Muscle of back (tissue), 3 donors: ENCODE measurements at regions not wholly inside any gene's neighbourhood (a gene's known extent, or its start where the extent isn't known, plus 50 kb on each side); places are given as distances from the start of the nearest gene placed in this dataset.

ENCODE experiments used
- DNase-seq, 3 donors: peaks; one replicate each; pipeline versions ENCODE4 v3.0.0 to v3.0.0-alpha.2; 2013

GRCh38 chr2:129061069-129061768 is 742.6 kb upstream of the HS6ST1 start:
- peak; percentile 18 to 54 (median 31) for DNase-seq

- no peak for DNase-seq
Observed at GRCh38 chr2:129061769-129062121, 743.1 kb upstream of the HS6ST1 start.

DNA sequence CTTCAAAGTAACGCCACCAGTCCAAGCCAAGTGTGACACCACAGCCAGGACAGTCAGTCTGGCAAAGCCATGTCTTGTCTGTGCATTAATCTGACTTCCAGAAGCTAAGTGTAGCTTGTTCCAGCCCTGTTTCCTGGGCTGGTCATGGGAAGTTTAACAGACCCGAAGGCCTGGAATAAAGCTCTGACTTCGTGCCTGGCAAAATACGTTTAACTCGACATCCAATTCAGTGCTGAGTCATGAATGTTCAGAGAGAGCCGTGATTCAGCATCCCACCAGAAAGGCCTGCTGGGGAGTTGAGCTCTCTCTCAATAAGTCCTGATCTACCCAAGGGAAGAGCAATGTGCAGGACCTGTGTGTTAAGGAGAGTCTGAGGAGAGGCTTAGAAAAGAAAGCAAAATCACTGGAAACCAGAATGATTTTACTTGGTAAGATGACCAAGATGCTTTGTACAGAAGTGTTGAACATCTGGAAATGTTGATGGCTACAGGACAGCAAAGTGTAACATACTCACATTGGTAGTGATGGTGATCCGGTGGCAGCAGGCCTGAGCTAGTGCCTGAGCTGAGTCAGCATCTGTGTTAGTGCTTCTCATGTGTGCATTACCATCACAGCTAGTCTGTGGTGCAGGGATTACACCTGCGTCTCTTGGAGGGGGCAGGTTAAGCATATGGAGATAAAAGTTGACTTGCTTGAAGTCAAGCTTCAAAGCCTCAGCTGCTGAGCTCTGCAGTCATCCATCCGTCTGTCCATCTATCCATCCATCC is 743.7 kb upstream of the HS6ST1 start:
- DNase-seq, result peak in 2 of 3 donors; percentile 26 to 50

DNA sequence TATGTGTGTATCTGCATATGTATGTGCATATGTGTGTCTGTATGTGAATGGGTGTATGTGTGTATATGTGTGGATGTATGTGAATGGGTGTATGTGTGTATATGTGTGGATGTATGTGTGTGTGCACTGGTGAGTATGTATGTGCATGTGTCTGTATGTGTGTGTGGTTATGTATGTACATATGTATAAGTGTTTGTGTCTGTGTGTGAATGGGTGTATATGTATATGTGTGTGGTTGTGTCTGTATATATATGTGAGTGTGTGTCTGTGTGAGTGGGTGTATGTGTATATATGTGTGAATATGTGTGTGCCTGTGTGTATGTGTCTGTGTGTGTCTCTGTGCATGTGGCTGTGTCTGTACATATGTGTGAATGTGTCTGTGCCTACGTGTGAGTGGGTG is 748.4 kb upstream of the HS6ST1 start:
- DNase-seq, result no peak

GRCh38 chr2:129067953-129068352 is 749.3 kb upstream of the HS6ST1 start:
- no peak for DNase-seq

DNA sequence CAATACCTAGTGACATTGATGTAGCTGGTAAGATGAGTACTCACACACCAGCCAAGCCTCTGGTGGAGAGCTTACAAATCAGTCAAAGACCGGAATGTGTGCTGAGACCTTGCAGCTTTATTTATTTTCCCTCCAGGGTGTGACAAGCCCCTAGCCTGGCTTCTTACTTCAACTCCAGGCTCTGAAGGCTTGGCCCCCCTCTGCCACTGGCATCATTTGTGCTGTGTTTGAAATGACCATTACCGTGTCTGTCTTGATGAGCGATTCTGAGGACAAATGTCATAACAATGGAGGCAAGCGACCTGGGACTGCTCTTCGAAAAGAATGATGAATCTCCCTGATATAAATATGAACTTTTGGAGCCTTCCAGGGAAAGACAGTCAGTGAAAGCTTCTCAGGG is 749.9 kb upstream of the HS6ST1 start:
- no peak for DNase-seq

GRCh38 chr2:129069875-129070594 is 751.4 kb upstream of the HS6ST1 start:
- DNase-seq, result no peak

- no peak for DNase-seq
Observed at GRCh38 chr2:129070663-129071062, 752.0 kb upstream of the HS6ST1 start.

DNA sequence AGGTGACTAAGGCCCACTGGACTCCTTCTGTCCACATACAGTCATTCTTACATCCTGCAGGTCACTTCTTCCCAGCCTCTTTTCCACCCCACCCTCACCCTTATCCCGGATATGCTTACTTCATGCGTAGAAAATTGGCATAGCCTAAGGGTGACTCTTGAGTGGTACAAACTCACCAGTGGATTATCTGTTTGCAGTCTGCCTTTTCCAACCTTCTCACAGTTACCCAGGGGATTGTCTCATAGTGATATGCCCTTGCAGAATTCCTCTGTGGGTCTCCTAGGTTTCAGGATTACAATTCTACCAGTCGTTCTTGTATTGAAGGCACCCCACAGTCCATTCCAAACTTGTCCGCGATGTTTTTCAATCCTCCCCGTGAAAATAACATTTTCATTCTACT is 752.9 kb upstream of the HS6ST1 start:
- DNase-seq, result no peak

DNA sequence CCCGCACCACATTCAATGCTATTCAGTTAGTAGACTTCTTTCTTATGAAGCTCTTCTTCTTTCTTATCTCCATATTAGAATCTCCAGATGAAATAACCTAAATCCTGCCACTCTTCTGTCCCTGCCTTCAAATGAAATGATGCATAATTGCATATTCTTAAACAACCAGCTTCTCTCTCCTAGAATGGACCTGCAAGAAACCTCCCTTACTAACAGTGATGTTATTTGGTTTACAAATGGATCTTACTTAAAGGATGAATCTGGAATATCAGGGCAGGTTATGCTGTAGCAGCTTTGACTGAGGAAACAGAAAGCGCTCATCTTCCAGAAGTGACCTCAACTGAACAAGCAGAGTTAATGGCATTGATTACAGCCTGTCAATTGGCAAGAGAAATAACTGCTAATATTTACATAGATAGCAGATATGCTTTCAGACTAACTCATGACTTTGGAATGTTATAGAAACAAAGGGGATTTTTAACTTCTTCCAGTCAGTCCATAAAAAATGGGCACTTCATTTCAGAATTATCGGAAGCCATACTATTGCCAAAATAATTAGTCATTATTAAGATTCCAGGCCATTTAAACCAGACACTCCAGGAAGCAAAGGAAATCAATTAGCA is 755.7 kb upstream of the HS6ST1 start:
- DNase-seq, result no peak

DNA sequence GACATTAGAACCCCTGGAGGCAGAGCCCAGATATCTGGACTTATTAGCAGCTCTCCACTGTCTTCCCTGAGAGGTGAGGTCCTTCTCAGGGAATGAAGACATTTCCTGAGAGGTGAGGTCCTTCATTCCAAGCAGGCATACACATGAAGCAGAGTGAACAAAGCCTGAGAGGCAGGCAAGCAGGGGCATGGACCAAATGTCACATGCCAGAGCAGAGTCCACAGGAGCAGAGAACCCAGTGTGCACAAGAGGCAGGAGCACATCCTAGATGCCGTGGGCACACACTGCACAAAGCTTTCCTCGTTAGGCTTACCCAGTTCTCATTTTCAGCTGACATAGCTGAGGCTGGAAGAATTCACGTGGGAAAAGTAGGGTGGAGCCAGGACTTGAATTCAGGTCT is 759.9 kb upstream of the HS6ST1 start:
- DNase-seq, result no peak

DNA sequence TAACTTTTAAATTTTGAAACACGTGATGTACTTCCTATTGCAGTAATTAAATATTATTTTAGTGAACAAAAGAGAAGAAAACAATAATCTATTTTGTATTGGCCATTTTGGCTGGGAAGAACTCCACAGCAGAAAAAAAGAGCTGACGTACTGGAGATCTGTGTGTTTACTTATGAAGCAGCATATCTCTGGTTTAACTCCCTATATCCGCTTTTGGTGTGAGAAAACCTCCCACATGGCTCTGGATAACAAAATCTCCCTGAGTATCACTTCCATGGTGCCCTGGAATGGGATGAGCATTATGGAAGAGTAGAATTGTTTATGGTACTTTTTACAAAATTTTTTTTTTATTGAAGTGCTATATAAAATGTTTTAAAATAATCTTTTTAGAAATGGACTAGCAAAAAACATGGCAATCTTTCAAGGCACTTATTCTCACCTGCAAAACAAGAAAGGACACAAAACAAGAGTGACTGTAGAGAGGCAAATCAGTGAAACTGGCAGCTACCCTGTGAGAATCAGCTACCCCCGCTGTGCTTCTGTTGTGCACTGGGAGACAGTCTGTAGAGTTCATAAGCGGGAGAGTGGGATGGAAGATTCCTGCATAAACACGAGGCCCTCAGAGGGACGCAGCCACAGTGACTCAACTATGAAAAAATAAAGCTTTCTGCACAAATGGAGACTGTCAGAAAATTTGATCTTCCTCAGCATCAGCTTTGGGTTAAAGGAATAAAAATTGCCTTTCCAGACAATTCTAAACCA is 762.2 kb upstream of the HS6ST1 start:
- no peak for DNase-seq

DNA sequence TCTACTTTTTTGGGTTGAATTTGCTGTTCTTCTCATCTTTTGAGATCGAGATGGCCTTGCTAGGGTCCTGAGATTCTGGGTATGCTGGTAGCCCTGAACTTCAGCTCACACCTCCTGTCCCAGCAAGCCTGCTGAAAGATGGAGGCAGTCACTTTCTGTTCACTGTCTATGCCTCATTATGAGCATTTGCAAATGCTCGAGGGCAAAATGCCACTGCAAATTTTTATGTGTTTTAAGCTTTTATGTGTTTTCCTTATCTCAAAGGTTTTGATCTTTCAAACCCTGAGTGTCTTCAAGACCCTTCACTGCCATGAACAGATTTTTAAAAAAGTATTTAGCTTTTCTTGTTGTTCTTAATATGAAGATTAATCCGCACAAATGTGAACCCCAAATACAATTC is 766.7 kb upstream of the HS6ST1 start:
- DNase-seq, result no peak

DNA sequence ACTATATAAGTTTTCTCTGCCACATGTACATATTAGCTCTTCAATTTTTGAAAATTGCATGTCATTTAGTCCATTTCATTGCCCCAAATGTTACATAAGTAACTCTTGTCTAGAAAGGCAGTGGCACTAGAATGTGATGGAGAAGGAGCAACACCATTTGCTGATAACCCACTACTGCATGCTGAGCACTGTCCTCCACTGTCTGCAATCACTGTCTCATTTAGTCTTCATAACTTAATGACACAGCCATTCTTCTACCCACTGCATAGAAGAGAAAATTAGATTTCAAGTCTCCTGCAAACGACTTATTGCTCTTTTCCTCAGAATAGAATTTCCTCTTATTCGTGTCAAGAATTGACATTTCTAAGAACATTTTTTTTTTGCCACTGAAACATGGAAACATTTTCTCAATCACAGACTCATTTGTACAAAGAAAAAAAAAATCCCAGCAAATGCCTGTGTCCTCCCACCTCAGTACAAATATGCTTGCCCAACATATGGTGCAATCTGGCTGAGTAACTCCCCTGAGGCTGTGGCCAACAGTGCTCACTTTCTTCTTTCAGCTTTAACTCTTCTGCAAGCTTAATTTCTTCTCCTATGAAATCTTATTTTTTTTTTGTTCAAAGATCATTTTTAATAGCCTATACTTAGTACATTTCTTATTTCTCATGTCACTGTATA is 768.6 kb upstream of the HS6ST1 start:
- DNase-seq, result no peak

- DNase-seq, result no peak
Observed at GRCh38 chr2:129091620-129092019, 773.0 kb upstream of the HS6ST1 start.

DNA sequence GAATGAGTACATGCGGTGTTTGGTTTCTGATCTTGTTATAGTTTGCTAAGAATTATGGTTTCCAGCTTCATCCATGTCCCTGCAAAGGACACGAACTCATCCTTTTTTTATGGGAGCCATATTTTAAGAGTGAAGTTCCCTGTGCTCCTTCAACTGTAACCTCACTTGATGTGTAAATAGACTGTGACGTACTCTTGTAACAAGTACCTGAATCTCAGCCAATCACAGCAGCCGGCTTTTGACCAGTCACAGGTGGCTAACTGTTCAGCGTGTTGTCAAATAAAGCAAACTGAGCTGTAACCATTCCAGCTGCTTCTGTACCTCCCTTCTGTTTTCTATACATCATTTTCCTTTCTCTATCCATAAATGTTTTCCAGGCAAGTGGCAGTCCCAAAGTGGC is 774.3 kb upstream of the HS6ST1 start:
- DNase-seq, result no peak

DNA sequence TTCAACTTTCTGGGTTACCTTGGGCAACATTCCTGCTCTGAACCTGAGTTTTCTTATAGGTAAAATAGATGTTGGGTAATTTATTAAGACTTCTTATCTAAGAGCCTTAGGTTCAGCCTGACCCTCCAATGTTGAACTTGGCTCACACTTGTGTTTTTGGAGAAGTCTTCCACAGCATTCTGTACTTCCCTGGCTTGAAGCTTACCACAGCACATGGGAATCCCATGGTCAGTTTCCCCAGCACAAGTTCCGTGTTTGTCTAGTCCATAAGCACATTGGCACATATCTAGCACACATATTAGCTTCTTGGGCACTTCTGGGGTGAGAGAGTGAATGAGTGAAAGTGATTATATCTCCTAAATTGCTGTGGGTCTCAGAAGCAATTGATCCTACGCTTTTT is 782.5 kb upstream of the HS6ST1 start:
- no peak for DNase-seq

GRCh38 chr2:129103936-129104878 is 785.5 kb upstream of the HS6ST1 start:
- no peak for DNase-seq

GRCh38 chr2:129112181-129112580 is 793.5 kb upstream of the HS6ST1 start:
- no peak for DNase-seq

GRCh38 chr2:129113776-129114175 is 795.1 kb upstream of the HS6ST1 start:
- no peak for DNase-seq
